ENCODE measurements at regions not wholly inside any gene's neighbourhood (a gene's known extent, or its start where the extent isn't known, plus 50 kb on each side); places are given as distances from the start of the nearest gene placed in this dataset.
A peak's percentile ranks its signal among the peaks of the same experiment; 100 is the strongest.

DNA sequence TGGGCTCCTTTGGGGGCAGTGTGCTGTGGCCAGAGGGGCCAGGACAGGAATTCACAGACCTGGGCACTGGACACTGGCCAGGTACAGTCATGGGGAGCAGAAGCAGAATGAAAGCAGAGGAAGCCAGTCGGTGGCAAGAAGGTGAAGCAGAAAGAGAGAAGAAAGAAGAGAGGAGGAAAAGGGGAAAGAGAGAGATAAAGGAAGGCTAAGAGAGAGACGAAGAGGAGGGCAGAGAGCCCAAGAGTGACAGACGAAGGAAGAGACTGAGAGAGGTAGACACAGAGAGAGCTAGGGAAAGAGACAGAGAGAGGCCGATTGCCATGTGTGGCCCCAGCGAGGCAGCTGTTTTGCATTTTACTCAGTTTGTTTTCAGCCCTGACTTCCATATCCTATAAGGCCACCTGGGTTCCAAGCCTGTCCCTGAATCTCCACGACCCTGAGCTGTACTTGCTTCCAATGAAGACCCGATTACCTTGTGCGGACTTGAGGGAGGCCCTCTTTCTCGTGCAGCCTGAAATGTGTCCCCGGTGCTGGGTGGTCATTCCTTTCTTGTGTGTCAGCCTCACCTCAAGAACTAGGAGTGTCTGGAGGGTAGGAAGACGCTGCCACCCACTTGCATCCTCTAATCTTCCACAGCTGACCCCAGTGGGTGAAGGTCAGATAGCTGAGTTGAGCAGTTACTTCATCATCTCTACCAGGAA is 73.9 kb downstream of the LSM3 start:
- TF ChIP-seq, protein P1, sequence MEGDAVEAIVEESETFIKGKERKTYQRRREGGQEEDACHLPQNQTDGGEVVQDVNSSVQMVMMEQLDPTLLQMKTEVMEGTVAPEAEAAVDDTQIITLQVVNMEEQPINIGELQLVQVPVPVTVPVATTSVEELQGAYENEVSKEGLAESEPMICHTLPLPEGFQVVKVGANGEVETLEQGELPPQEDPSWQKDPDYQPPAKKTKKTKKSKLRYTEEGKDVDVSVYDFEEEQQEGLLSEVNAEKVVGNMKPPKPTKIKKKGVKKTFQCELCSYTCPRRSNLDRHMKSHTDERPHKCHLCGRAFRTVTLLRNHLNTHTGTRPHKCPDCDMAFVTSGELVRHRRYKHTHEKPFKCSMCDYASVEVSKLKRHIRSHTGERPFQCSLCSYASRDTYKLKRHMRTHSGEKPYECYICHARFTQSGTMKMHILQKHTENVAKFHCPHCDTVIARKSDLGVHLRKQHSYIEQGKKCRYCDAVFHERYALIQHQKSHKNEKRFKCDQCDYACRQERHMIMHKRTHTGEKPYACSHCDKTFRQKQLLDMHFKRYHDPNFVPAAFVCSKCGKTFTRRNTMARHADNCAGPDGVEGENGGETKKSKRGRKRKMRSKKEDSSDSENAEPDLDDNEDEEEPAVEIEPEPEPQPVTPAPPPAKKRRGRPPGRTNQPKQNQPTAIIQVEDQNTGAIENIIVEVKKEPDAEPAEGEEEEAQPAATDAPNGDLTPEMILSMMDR (IDR thresholded peaks at IDR 0.05; ENCODE audit: insufficient read depth, low read length, severe bottlenecking) = no peak
- no peak overlapping the region for H3K4me3 ChIP-seq (ENCODE audit: low read depth, low read length)
- no peak for DNase-seq (ENCODE audit: low read depth)
- H3K27me3 ChIP-seq (ENCODE audit: control insufficient read depth, insufficient read depth, low read length) = no peaks in the 10 kb centered on the region
- H3K36me3 ChIP-seq (ENCODE audit: control insufficient read depth, insufficient read depth, low read length) = no peaks in the 10 kb centered on the region
- FAIRE-seq = no peak

DNA sequence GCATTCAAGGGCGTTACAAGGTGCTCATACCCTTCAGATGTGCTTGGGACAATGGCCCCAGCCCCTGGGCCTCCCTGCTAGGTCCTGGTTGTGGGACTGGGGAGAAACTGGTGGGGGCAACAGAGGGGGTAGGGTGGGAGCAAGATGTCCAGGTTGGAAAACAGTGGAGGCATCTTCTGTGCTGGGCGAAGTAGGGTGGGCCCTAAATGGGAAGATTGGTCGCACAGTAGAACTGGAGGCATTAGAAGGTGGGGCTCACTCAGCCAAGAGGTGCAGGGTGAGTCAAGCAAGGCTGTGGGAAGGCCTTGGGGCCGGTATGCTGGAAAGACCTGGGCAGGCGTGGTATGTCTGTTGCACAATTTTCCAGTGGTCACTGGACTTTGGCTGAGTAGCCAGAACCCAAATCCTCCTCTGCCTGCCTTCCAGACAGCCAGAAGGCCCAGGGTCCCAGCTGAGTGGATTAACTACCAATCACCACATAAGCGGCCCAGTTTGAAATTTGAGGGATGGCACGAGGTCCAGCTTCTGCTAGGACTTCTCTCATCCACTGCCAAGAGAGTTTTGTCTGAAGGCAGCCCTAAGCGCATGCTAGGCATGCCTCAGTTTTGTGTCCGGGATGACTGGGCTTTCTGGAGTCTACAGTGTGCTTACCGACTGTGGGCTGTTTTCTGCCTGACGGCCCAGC is 74.5 kb downstream of the LSM3 start:
- no peak for FAIRE-seq
- Histone ChIP-seq H3K4me3 (ENCODE audit: low read depth, low read length) (no peak overlapping the region), H3K36me3 (ENCODE audit: control insufficient read depth, insufficient read depth, low read length) (no peaks in the 10 kb centered on the region), H3K27me3 (ENCODE audit: control insufficient read depth, insufficient read depth, low read length) (no peaks in the 10 kb centered on the region)
- peak; percentile 44 for DNase-seq (ENCODE audit: low read depth)
- TF ChIP-seq, protein P1 (IDR thresholded peaks at IDR 0.05; ENCODE audit: insufficient read depth, low read length, severe bottlenecking) = no peak

DNA sequence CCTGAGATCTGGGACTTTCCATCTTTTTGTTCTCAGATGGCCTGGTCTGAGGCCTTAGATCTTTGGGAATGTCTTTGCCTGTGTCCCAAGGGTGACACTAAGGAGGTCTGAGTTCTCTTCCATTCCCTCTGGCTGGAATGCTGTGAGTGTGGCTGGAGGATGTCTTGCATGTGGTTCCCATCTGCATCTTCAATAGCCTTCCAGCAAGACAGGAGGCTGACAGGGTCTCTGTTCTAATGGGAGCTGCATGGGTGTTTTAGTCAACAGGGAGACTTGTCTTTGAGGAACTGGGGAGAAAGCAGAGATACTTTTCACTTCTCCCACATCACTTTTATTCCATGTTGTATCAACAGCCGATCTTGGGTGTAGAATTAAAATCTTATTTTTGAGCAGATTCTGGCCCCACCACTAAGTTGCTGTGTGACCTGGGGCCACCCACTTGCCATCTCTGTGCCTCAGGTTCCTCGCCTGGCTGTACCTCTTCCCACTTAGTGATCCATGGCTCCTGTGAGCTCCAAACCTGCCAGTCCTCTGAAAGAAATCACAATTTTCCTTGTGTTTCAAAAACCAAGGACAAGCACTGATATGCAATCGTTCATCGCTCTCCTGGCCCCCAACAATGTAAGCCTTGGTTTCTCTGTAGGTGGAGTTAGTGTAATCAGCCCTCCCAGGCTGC is 75.2 kb downstream of the LSM3 start:
- Histone ChIP-seq H3K27me3 (ENCODE audit: control insufficient read depth, insufficient read depth, low read length) (no peaks in the 10 kb centered on the region), H3K36me3 (ENCODE audit: control insufficient read depth, insufficient read depth, low read length) (no peaks in the 10 kb centered on the region), H3K4me3 (ENCODE audit: low read depth, low read length) (no peak overlapping the region)
- no peak for DNase-seq (ENCODE audit: low read depth)
- TF ChIP-seq, protein P1 (IDR thresholded peaks at IDR 0.05; ENCODE audit: insufficient read depth, low read length, severe bottlenecking) = no peak
- FAIRE-seq = no peak

DNA sequence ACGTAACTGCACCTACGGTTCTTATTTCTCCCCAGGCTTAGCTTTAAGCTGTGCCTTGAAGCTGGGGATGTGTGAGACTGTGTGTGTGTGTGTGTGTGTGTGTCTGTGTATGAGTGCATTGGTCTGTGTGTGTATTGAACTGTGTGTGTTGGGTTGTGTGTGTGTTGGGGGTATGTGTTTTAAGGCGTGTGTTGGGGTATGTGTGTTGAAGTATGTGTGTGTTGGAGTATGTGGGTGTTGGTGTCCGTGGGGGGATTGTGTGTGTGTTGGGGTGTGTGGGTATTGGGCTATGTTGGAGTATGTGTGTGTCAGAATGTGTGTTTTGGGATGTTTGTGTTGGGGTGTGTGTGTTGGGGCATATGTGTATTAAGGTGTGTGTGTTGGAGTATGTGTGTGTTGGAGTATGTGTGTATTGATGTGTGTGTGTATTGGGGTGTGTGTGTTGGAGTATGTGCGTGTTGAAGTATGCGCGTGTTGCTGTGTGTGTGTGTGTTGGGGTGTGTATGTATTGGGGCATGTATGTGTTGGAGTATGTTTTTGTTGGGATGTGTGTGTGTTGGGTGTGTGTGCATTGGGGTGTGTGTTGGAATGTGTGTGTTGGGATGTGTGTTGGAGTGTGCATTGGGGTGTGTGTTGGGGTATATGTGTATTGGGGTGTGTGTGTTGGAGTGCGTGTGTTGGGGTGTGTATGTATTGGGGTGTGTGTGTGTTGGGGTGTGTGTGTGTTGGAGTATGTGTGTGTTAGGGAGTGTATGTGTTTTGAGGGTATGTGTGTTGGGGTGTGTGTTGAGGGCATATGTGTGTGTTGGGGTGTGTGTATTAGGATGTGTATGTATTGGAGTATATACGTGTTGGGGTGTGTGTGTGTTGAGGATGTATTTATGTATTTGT is 76.4 kb downstream of the LSM3 start:
- TF ChIP-seq, protein P1 (IDR thresholded peaks at IDR 0.05; ENCODE audit: insufficient read depth, low read length, severe bottlenecking) = no peak
- Histone ChIP-seq H3K36me3 (ENCODE audit: control insufficient read depth, insufficient read depth, low read length) (no peaks in the 10 kb centered on the region), H3K27me3 (ENCODE audit: control insufficient read depth, insufficient read depth, low read length) (no peaks in the 10 kb centered on the region), H3K4me3 (ENCODE audit: low read depth, low read length) (no peak overlapping the region)
- FAIRE-seq = no peak
- no peak for DNase-seq (ENCODE audit: low read depth)

DNA sequence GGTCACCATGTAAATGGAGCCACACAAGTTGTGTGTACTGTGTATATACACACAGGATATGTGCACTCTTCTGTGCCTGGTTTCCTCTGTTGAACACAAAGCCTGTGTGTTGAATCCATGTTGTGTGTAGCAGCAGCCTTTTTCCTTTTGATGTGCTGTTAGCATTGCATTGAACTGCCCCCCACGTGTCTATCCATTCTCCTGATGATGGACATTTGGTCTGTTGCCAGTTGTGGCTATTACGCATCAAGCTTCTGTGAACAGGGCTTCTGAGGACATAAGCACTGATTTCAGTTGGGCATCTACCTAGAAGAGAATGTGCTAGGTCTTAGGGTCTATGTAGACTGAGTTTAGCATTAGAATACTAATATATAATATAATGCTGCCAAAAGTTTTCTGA is 77.4 kb downstream of the LSM3 start:
- Histone ChIP-seq H3K4me3 (ENCODE audit: low read depth, low read length) (no peak overlapping the region), H3K27me3 (ENCODE audit: control insufficient read depth, insufficient read depth, low read length) (no peaks in the 10 kb centered on the region), H3K36me3 (ENCODE audit: control insufficient read depth, insufficient read depth, low read length) (no peaks in the 10 kb centered on the region)
- no peak for FAIRE-seq
- DNase-seq (ENCODE audit: low read depth) = peak; percentile 33
- TF ChIP-seq, protein P1 (IDR thresholded peaks at IDR 0.05; ENCODE audit: insufficient read depth, low read length, severe bottlenecking) = no peak
